ENCODE measurements at regions not wholly inside any gene's neighbourhood (a gene's known extent, or its start where the extent isn't known, plus 50 kb on each side); places are given as distances from the start of the nearest gene placed in this dataset.

DNA sequence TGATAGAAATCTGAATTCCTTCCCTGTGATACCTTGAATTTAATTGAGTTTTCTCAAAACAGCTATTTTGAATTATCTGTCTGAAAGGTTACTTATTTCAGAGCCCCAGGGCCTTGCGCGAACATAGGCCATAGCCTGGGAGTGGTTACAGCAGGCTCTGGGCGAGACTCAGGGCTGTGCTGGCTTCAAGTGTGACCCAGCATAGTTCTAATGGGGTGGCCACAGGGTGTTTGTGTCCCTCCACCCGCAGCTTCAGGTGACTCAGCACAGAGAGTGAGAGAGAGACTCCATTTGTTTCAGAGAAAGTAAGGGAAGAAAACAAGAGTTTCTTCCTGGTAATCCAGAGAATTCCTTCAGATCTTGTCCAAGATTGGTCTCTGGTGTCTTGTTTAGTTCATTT is 137.9 kb upstream of the POU3F3 start:
- H3K4me3 ChIP-seq: no peak overlapping the region
- no peaks in the 10 kb centered on the region for H3K9me3 ChIP-seq
- no peak overlapping the region for H3K27ac ChIP-seq
- H3K27me3 ChIP-seq (replicated peaks; ENCODE audit: insufficient read depth): no peaks in the 10 kb centered on the region
- TF ChIP-seq, protein P1, sequence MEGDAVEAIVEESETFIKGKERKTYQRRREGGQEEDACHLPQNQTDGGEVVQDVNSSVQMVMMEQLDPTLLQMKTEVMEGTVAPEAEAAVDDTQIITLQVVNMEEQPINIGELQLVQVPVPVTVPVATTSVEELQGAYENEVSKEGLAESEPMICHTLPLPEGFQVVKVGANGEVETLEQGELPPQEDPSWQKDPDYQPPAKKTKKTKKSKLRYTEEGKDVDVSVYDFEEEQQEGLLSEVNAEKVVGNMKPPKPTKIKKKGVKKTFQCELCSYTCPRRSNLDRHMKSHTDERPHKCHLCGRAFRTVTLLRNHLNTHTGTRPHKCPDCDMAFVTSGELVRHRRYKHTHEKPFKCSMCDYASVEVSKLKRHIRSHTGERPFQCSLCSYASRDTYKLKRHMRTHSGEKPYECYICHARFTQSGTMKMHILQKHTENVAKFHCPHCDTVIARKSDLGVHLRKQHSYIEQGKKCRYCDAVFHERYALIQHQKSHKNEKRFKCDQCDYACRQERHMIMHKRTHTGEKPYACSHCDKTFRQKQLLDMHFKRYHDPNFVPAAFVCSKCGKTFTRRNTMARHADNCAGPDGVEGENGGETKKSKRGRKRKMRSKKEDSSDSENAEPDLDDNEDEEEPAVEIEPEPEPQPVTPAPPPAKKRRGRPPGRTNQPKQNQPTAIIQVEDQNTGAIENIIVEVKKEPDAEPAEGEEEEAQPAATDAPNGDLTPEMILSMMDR (IDR thresholded peaks at IDR 0.05): no peak
- no peaks in the 10 kb centered on the region for H3K36me3 ChIP-seq
- ATAC-seq (ENCODE audit: insufficient number of reproducible peaks, low FRiP score, low read depth) (no peak), DNase-seq (ENCODE audit: low spot score) (no peak)
- H3K4me1 ChIP-seq (ENCODE audit: control insufficient read depth in 1 of 2, low read depth in 2 of 2): no peaks in the 10 kb centered on the region

DNA sequence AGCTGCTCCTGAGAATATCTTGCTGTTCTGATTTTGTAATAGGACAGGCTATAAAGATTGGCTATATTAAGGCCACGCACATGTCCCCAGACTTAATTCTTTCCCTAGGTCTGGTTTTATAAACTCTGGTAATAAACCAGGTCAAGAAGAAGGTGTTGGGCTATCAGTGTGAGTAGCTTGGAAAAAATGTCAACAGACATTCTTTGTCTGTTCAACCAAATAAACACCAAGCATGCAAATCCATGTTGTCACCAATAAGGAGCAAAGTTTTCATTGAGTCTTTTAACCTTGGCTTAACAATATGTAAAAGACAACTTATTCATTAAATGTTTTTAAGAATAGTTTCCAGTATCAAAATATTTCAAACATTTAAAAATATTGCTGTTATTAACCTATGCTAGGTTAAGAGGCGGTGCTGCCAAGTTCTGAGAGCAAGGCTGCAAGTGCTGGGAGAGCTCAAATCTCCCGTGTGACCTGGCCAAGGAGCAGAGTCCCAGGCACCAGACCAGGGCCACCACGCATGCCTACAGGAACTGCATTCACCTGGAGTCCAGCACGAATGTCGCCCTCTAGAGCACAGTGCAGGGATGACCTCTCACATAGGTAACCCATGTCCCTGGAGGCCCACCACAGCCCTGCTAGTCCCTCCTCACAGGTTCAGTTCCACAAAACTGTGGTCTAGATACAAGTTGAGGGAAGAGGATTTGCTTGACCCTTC is 120.5 kb upstream of the POU3F3 start:
- TF ChIP-seq, protein P1 (IDR thresholded peaks at IDR 0.05): no peak
- Histone ChIP-seq H3K4me1 (ENCODE audit: control insufficient read depth in 1 of 2, low read depth in 2 of 2) (no peaks in the 10 kb centered on the region), H3K9me3 (no peaks in the 10 kb centered on the region), H3K4me3 (no peak overlapping the region), H3K27me3 (replicated peaks; ENCODE audit: insufficient read depth) (no peaks in the 10 kb centered on the region), H3K27ac (no peak overlapping the region), H3K36me3 (no peaks in the 10 kb centered on the region)
- DNase-seq (ENCODE audit: low spot score) (no peak), ATAC-seq (ENCODE audit: insufficient number of reproducible peaks, low FRiP score, low read depth) (no peak)

DNA sequence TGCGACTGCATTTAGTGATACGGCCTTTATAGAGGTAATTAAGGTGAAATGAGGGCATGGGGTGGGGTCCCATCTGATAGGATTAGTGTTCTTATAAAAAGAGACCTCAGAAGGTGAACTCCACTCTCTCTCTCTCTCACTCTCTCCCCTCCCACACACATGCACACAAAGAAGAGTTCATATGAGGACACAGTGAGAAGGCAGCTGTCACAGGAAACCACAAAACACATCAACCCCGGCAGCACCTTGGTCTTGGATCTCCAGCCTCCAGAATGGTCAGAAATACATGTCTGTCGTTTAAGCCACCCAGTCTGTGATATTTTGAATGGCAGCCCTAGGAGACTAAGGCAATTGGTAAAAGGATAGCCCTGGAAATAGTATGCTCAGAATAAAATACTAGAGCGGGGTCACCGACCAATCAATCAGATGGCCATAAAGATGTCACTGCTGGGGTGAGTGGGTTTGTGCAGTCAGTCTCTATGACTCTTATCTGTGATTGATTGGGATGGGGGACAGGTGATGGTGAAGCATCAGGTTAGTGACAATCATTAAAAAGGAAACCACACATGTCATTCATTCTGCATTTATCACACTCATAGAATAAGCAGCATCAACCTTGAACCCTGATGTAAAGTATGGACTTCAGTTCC is 118.9 kb upstream of the POU3F3 start:
- ATAC-seq (ENCODE audit: insufficient number of reproducible peaks, low FRiP score, low read depth) (no peak), DNase-seq (ENCODE audit: low spot score) (no peak)
- H3K27ac ChIP-seq: no peak overlapping the region
- TF ChIP-seq, protein P1 (IDR thresholded peaks at IDR 0.05): no peak
- no peaks in the 10 kb centered on the region for H3K9me3 ChIP-seq
- no peak overlapping the region for H3K4me3 ChIP-seq
- no peaks in the 10 kb centered on the region for H3K4me1 ChIP-seq (ENCODE audit: control insufficient read depth in 1 of 2, low read depth in 2 of 2)
- H3K27me3 ChIP-seq (replicated peaks; ENCODE audit: insufficient read depth): no peaks in the 10 kb centered on the region
- H3K36me3 ChIP-seq: no peaks in the 10 kb centered on the region

DNA sequence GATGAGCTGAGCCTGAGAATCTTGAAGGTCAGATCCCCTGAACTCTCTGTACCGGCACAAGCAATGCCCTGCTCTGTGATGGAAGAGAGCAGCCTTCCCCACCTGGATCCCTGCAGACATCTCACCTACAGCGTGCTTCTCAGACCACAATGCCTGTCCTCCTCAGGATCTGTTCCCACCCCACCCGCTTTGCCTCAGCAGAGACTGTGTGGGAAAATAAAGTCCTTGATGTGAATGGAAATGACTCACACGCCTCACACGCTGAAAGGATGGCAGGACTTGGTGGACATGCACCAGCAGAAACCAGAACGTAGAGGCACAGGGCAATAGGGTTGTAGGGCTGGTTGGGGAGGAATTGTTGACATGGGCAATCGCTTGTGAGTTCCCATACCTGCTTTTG is 117.9 kb upstream of the POU3F3 start:
- ATAC-seq (ENCODE audit: insufficient number of reproducible peaks, low FRiP score, low read depth) (no peak), DNase-seq (ENCODE audit: low spot score) (no peak)
- Histone ChIP-seq H3K4me1 (ENCODE audit: control insufficient read depth in 1 of 2, low read depth in 2 of 2) (no peaks in the 10 kb centered on the region), H3K27ac (no peak overlapping the region), H3K36me3 (no peaks in the 10 kb centered on the region), H3K4me3 (no peak overlapping the region), H3K9me3 (no peaks in the 10 kb centered on the region), H3K27me3 (replicated peaks; ENCODE audit: insufficient read depth) (no peaks in the 10 kb centered on the region)
- TF ChIP-seq, protein P1 (IDR thresholded peaks at IDR 0.05): no peak

DNA sequence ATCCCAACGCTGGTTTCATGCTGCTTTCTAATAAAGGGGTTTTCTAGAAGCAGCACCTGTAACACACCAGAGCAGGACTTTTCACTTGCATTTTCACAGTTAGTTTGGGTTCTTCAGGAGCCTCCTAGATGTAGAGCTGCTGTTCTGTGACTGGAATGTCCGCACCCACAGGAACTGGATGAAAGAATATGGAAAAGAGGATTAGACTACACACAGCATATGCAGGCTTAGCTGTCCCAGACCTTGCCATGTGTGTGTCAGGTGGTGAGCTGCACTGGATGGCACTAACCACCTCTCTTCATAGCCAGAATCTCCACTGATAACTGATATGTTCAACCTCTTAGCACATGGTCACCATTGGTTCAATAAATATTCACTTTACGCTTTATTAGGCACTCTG is 112.1 kb upstream of the POU3F3 start:
- DNase-seq (ENCODE audit: low spot score) (no peak), ATAC-seq (ENCODE audit: insufficient number of reproducible peaks, low FRiP score, low read depth) (no peak)
- no peaks in the 10 kb centered on the region for H3K4me1 ChIP-seq (ENCODE audit: control insufficient read depth in 1 of 2, low read depth in 2 of 2)
- H3K27me3 ChIP-seq (replicated peaks; ENCODE audit: insufficient read depth): no peaks in the 10 kb centered on the region
- H3K9me3 ChIP-seq: no peaks in the 10 kb centered on the region
- H3K27ac ChIP-seq: no peak overlapping the region
- TF ChIP-seq, protein P1 (IDR thresholded peaks at IDR 0.05): no peak
- H3K4me3 ChIP-seq: no peak overlapping the region
- H3K36me3 ChIP-seq: no peaks in the 10 kb centered on the region

All from thoracic aorta (tissue), 2 donors.